GM12878 (cell line): ENCODE measurements at regions not wholly inside any gene's neighbourhood (a gene's known extent, or its start where the extent isn't known, plus 50 kb on each side); places are given as distances from the start of the nearest gene placed in this dataset.

Source experiments
- ATF3 ChIP-seq: IDR thresholded peaks from 2 replicates; pipeline ENCODE4 v1.6.1; 2011; ENCODE audit warnings: low read depth, mild to moderate bottlenecking, low read length, moderate library complexity, borderline replicate concordance; ENCODE audit errors: extremely low read depth
- CTCF ChIP-seq, 3 experiments: IDR thresholded peaks in 2 of 3; conservative IDR thresholded peaks in 1 of 3; 2 replicates each; pipeline ENCODE4 v1.5.1; 2011; ENCODE audit warnings: low read depth in 3 of 3, low read length in 3 of 3, mild to moderate bottlenecking in 3 of 3, control low read depth in 2 of 3, moderate library complexity in 2 of 3, inconsistent platforms in 1 of 3, mixed read lengths in 1 of 3; ENCODE audit not compliant: control insufficient read depth in 2 of 3, insufficient read depth in 1 of 3; ENCODE audit errors: extremely low read depth in 1 of 3
- FOXK2 ChIP-seq: fragments of 450-650 bp; IDR thresholded peaks from 2 replicates; pipeline ENCODE4 v1.6.1; 2017; ENCODE audit warnings: mild to moderate bottlenecking, moderate library complexity
- POLR2AphosphoS5 ChIP-seq: IDR thresholded peaks from 2 replicates; pipeline ENCODE4 v1.6.1; 2011; ENCODE audit warnings: mild to moderate bottlenecking, low read length, inconsistent platforms
- REST ChIP-seq: IDR thresholded peaks from 2 replicates; pipeline ENCODE4 v1.6.1; 2012; ENCODE audit warnings: mild to moderate bottlenecking, low read depth, low read length
- RFX5 ChIP-seq: IDR thresholded peaks from 2 replicates; pipeline ENCODE4 v1.6.1; 2011; ENCODE audit warnings: low read depth, low read length, improper control_type of control experiment
- ZBTB33 ChIP-seq: fragments of 450-650 bp; IDR thresholded peaks from 2 replicates; pipeline ENCODE4 v1.6.1; 2017; ENCODE audit warnings: mild to moderate bottlenecking
- ZNF24 ChIP-seq: fragments of 450-650 bp; IDR thresholded peaks from 2 replicates; pipeline ENCODE4 v1.6.1; 2017; ENCODE audit warnings: antibody characterized with exemption, mild to moderate bottlenecking

GRCh38 chr1:95832370-95832769 is 598.4 kb downstream of the RWDD3 start:
- TF ChIP-seq REST = no peak
- no peak for TF ChIP-seq RFX5
- no peak for TF ChIP-seq ZBTB33
- no peak for TF ChIP-seq POLR2AphosphoS5
- TF ChIP-seq ZNF24 = no peak
- no peak for TF ChIP-seq FOXK2
- TF ChIP-seq CTCF (IDR thresholded peaks at IDR 0.05 in 2 of 3, conservative IDR thresholded peaks at IDR 0.05 in 1 of 3; ENCODE audit: control insufficient read depth in 2 of 3, extremely low read depth in 1 of 3, insufficient read depth in 1 of 3, low read depth in 3 of 3, low read length in 3 of 3) = no peak
- no peak for TF ChIP-seq ATF3
